Activated CD4-positive, alpha-beta T cell treated with anti-CD3 and anti-CD28 coated beads, Interleukin-10, Interleukin-2, amounts not matched to agents 100 ng/mL and 50 ng/mL, durations not matched to agents 16 hours and 8 hours (primary cell): ENCODE measurements at regions not wholly inside any gene's neighbourhood (a gene's known extent, or its start where the extent isn't known, plus 50 kb on each side); places are given as distances from the start of the nearest gene placed in this dataset.
"Not testable (repeated sequence)": the region's sequence is repeated elsewhere in the genome, so short reads cannot be mapped to it uniquely, and the experiment has no call there.

Experiments used
- DNase-seq: peaks from one replicate; pipeline ENCODE4 v3.0.0-alpha.2; 2020

DNA sequence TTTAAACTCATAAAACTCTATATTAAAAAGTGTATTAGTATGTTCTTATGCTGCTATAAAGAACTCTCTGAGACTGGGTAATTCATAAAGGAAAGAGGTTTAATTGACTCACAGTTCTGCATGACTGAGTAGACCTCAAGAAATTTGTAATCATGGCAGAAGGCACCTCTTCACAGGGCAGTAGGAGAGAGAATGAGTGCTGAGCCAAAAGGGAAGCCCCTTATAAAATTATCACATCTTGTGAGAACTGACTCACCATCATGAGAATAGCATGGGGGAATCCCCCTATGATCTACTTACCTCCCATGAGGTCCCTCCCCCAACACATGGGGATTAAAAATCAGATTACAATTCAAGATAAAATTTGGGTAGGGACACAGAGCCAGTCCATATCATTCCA is 463.2 kb downstream of the KLHL13 start:
- DNase-seq, result no peak

GRCh38 chrX:117645639-117646038 is 471.0 kb downstream of the KLHL13 start:
- DNase-seq, result no peak

GRCh38 chrX:117641913-117642656 is 474.5 kb downstream of the KLHL13 start:
- DNase-seq, result no peak

- DNase-seq, result no peak
These were observed 479.8 kb downstream of the KLHL13 start for GRCh38 chrX:117636826-117637225.

- no peak for DNase-seq
These were observed 483.3 kb downstream of the KLHL13 start for GRCh38 chrX:117633277-117633676.

DNA sequence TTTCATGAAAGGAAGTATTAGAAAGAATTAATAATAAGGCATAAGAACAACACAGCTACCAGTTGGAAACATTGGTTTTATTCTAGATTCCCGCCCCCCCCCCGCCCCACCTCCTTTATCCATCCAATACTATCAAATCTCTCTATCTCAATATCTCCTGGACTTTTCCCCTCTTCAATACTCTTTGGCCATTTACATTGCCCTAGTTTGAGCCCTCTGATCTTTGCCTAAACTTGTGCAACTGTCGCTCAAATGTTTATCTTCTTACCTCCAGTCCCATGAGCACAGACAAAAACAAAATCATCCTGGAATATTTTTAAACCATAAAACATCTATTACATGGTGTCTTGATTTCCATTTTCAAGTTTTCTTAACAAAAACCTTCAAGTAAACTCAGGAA is 488.2 kb downstream of the KLHL13 start:
- no peak for DNase-seq

DNA sequence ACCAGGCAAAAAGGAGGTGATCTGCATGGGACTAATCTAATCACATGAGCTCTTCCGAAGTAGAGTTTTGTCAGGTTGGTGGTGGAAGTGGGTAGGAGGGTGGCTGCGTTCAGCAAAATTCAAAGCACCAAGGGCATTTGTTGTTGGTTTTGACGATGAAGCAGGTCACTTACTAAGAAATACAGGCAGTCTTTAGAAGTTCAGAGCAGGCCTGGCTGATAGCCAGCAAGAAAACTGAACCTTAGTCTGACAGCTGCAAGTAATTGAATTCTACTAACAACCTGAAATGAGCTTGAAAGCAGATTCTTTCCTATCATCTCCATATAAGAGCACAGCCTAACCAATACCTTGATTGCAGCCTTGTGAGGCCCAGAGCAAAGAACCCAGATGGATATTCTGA is 505.8 kb downstream of the KLHL13 start:
- no peak for DNase-seq

DNA sequence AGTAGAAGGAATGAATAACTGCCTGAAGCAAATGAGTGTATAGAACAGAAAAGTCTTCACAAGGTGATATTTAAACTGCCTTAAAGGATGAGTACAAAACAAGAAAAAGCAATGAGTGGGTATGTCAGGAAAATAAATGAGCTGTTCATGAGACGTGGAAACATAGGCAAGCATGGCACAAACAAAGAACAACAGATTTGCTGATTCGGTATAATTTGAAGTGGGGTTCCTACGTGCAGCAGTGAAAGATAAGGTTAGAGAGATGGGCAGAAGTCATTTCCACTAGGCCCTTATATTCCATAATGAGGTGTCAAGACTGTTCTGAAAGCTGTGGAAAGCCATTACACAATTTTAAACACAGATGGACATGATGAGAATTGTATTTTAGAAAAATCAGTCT is 506.6 kb downstream of the KLHL13 start:
- DNase-seq, result no peak

DNA sequence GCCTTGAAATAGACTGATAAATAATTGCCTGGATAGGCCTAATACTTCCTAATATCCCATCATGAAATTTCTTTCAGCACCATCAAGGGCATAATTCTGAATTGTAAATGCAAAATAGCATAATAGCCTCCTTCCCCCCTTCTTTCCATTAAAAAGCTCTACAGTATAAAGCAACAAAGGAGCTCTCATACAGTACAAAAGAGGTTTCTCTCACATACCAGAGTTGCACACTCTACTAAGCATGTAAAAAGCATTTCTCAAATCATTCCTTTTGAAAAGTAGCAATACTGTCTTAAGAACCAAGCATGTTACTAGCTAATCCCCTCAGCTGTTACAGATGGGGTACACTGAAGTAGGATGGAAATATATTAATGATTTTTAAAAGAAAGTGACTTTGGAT is 509.0 kb downstream of the KLHL13 start:
- no peak for DNase-seq

DNA sequence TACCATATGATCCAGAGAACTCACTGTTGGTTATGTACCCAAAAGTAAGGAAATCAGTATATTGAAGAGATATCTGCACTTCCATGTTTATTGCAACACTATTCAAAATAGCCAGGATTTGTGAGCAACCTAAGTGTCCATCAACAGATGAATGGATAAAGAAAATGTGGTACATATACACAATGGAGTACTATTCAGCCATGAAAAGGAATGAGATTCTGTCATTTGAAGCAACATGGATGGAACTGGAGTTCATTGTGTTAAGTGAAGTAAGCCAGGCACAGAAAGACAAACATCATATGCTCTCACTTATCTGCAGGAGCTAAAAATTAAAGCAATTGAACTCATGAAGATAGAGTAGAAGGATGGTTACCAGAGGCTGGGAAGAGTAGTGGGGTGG is 510.5 kb downstream of the KLHL13 start:
- not testable (repeated sequence) for DNase-seq

- no peak for DNase-seq
These were observed 546.5 kb downstream of the KLHL13 start for GRCh38 chrX:117570160-117570559.

- no peak for DNase-seq
These were observed 548.4 kb downstream of the KLHL13 start for GRCh38 chrX:117568238-117568637.

DNA sequence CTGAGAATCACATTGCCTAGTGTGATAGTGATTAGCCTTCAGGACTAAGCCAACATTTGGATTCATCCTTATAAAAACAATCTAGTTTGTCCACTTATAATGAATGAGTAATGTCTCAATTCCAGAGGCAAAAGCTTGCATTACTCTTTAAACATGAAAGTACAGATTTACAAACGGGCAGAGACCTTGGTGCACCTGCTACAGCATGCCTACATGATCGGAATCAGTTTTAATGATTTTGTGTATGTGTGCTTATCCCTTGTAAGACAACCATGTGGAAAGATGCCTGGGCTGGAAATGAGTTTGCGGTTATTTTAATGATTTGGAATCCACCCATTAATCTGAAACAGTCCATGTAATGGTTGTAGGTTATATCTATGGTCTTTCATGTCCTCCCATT is 572.7 kb downstream of the KLHL13 start:
- DNase-seq, result no peak

DNA sequence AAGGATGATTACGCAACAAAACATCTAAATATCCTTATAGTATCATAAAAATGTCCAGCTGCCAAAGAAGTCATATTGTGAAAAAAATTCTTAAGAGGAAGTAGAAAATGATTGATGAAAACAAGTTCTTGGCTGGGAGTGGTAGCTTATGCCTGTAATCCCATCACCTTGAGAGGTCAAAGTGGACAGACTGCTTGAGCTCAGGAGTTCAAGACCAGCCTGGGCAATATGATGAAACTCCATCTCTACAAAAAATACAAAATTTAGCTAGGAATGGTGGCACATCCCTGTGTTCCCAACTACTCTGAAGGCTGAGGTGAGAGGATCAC is 577.6 kb downstream of the KLHL13 start:
- DNase-seq, result no peak

- DNase-seq, result no peak
These were observed 578.2 kb downstream of the KLHL13 start for GRCh38 chrX:117538178-117539089.

DNA sequence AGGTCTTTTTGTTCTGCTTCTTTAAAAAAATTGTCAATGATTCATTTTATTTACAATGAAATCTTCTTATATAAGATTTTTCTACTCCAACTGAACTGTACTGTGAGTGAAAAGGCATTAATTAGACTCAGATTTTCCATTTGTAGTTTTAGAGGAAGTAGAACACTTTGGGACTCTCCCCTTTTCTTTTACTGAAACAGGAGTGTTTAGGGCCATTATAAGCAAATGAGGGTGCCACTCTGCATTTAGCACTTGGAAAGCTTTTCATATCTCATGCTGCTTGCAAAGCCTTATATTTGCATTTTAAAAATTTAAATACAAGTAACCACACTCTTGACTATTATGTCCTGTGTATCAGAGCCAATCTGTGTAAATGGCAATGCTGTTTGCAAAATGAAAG is 584.3 kb downstream of the KLHL13 start:
- no peak for DNase-seq

GRCh38 chrX:117522725-117523700 is 593.6 kb downstream of the KLHL13 start:
- DNase-seq, result no peak

DNA sequence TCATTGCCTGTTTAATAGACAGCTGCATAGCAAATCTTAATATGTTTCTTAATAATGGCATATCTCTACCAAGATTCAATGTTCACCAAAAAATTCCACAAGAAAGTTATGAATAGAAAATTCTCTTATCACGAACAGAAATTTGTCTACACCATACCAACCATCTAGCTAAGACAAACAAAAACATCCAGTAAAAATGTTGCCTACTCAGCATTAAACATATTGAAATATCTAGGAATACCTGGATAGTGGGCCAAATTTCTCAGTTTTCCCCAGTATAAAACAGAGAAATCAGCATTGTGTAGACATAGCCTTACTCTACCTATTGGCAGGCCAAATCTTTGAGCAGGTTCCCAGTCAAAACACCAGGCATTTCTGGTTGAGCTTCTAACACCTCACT is 598.6 kb downstream of the KLHL13 start:
- no peak for DNase-seq

DNA sequence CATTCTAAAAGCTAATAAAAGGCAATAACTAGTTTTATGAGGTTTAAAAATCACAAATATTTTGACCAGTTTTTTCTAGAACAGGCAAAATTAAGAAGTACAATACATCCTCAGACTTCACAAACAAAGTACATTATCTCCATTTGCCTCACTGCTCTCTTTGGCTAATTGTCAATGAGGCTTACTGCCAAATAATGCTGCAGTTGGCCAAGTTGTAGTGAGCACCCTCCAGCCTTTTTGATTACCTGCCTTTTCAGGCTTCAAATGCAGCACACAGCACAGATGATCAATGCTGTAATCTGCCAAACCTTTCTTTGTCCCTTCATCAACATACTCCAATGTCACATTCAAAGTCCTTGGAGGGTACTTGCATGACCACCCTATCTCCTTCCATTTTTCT is 605.2 kb downstream of the KLHL13 start:
- no peak for DNase-seq

GRCh38 chrX:117510453-117510852 is 606.2 kb downstream of the KLHL13 start:
- DNase-seq, result no peak

GRCh38 chrX:117508021-117508420 is 608.6 kb downstream of the KLHL13 start:
- no peak for DNase-seq

GRCh38 chrX:117487421-117487820 is 629.2 kb downstream of the KLHL13 start:
- DNase-seq, result no peak

DNA sequence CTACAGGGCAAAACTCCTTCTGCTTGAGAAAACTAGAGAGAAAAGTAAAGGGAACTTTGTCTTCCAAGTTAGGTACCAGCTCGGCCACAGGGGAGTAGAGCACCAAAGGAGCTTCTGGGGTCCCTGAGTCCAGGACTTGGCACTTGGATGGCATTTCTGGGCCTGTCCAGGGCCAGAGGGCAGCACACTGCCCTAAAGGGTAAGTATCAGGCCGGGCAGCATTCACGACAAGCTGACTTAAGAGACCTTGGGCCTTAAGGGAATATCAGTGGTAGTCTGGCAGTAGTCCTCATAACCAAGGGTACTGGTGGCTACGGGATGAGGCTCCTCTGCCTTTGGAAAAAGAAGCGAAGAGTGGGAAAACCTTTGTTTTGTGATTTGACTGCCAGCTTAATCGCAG is 632.7 kb downstream of the KLHL13 start:
- DNase-seq, result no peak
